HG03565 (cell line): ENCODE measurements at regions not wholly inside any gene's neighbourhood (a gene's known extent, or its start where the extent isn't known, plus 50 kb on each side); places are given as distances from the start of the nearest gene placed in this dataset.
"Not testable (repeated sequence)": the region's sequence is repeated elsewhere in the genome, so short reads cannot be mapped to it uniquely, and the experiment has no call there.

Experiments
- ATAC-seq: cut with Tn5 transposase; IDR thresholded peaks from one replicate; pipeline ENCODE4 v1.9.1; 2021; ENCODE audit warnings: mild to moderate bottlenecking, moderate library complexity; ENCODE audit not compliant: unreplicated experiment

DNA sequence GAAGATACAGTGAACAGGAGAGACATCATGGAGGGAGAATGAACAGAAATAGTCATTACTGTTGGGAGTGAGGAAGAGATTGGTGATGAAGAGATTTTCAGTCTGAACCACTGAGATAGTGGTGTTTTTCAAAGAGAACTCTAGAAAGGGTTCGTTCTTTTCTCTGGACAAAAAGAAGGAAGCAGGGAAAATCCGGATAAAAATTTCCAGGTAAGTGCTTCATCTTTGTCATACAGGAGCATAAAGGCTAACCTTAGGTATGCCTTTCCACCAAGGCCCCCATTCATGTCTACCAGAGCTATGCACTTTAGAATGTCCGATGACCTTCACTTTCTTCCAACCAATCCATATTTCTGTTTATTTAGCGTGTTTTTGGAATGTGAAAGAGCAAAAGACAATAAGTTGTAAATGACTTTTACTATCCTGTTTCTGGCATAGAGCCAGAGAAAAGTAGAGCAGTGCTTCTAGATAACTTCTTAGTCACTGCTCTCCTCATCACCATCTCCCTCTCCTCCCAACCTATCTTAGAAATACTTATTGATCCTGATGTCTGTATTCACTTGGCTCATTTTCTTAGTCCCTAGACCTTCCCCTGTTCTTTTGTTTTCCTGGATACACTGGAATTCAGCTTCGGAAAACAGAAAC is 116.5 kb downstream of the TTC6 start:
- no peak for ATAC-seq

DNA sequence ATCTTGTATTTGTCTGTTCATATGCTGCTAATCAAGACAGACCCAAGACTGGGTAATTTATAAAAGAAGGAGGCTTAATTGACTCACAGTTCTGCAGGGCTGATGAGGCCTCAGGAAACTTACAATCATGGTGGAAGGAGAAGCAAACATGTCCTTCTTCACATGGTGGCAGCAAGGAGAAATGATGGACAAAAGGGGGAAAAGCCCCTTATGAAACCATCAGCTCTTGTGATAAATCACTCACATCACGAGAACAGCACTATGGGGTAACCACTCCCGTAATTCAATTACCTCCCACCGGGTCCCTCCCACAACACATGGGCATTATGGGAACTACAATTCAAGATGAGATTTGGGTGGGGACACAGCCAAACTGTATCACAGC is 117.0 kb downstream of the TTC6 start:
- ATAC-seq = not testable (repeated sequence)

DNA sequence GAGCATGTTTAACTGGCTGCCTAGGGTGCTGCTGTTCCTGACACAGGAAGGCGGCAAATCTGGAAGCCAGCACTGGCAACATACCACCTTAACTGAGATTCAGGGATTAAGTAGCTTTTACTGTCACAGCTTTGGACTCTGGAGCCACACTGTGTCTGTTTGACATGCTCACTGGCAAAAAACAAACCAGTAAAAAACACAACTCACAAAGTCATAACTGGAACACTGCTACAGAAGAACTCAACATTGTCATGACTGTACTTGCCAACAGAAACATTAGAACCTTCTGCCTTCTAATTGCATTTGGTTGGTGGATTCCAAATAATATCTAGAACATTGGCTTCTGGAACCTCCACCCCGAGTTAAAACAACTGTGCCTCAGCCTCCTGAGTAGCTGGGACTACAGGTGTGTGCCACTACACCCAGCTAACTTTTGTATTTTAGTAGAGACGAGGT is 117.6 kb downstream of the TTC6 start:
- no peak for ATAC-seq

DNA sequence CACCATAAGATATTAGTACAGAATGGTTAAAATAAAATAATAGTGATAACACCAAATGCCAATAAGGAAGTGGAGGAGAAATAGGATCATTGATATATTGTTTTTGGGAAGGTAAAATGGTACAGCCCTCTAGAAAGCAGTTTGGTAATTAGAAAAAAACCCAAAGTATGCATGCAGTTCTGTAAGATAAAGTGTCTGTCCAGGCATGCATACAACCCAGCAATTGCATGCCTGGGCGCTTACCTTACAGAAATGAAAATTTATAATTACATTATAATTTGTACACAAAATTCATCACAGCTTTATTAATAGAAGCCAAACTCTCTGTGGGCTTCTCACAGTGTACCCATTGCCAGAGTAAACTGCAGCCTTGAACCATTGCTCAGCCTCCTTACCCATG is 124.7 kb downstream of the TTC6 start:
- ATAC-seq = no peak

DNA sequence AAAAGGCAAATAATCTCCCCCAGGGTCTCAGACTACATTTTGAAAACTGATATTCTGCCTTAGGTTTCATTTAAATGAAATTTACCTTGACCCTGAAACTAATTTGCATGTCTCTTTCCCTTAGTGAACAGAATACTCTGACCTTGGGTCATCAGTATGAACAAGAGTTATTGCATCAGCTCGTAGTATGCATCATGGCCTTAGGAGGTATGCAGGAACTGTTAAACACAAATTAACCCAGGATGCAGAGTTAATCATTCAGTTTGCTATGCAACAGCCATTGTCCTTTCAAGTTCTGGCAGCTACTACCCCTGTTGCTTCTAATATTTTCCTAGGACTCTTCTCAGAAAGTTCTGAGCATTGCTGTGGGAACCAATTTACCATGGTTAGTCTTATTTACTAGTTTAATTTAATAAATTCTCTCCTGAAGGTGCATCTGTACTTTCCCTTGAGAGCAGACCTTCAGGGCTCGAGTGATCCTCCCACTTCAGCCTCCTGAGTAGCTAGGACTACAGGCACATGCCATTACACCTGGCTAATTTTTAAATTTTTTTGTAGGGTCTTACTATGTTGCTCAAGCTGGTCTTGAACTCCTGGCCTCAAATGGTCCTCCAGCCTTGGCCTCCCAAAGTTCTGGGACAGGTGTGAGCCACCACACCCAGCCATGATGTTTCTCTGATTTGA is 126.7 kb downstream of the TTC6 start:
- no peak for ATAC-seq

DNA sequence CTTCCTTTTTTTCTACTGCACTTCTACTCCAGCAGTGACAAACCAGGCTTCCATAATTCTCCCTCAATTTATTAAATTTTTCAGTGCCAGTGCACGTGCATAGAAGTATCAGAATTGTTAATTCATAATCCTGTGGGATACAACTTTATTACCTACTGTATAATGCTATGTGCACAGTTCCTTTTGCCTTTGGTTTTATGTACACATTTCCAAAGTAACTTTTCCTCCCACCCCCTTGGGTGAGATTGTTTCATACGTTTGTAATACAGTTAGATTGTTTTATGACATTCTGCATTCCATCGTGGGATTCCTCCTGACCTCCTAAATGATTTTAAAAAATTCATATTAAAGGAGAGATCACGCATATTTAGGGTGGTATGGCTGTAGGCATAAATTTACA is 128.1 kb downstream of the TTC6 start:
- no peak for ATAC-seq

DNA sequence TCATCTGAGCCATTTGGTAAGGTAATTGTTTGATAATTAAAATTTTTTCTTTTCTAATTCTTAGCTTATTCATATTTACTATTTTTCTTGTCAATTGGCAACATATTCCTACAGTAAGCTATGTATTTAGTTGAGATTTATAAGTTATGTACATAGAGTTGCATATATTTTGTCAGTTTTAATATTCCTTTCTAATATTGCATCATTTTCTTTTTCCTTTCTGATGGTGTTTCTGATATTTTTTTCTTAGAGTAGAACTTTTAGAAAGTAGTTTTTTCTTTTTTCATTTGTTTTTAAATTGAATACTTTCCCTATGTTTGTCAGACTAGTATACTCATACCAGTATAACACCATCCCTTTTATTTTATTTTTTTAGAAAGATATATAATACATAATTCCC is 131.3 kb downstream of the TTC6 start:
- no peak for ATAC-seq

DNA sequence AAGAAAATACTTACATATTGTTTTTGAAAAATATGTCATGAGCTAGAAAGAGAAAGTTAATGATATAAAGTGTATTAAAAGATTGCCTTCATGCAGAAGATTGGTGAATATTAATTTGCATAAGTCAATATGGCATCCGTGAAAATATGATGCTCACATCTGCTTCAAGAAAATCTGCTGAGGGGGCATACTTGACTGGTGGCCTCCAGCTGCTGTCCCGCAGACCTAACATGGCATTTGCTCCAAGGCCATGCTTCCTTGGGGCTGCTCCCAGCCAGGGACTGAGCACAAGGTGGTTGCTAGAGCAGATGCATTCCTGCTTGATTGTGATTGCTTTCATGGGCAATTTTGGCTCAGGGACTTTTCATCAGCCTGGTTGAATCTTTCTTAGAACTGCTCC is 133.8 kb downstream of the TTC6 start:
- no peak for ATAC-seq

DNA sequence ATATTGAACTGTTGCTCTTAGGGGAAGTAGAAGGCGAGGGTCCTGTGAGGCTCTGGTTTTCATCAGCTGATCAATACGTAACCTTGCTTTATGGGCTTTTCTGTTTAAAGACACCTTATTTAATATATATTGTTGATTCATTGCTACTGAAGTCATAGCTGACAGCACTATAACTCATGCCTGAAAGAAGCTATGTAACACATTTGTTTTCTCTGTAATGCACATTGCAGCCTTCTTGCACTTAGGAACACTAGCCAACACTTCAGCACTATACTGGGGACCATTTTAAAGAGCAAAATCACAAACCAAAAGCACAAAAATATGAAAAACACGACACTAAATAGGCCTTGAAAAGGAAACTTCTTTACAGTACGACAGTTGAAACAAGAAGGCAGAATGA is 135.7 kb downstream of the TTC6 start:
- ATAC-seq = no peak

DNA sequence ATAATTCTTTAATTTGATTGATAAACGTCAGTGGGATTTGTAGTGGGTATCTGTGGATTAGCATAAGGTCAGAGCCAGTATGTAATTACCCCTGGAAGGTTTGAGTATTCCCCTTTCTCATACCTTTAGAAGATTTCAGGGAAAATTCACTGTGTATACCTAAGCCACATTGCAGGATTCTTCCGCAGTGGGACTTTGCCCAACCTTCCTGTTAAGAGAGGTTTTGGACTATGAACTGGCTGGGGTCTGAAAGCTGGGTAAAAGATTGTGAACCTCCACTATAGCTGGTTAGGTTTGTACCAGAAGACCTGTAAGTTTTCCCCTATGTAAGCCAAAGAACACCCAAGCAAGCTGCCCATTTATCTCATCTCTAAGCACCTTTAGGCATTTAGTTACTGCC is 150.2 kb downstream of the TTC6 start:
- ATAC-seq = no peak

DNA sequence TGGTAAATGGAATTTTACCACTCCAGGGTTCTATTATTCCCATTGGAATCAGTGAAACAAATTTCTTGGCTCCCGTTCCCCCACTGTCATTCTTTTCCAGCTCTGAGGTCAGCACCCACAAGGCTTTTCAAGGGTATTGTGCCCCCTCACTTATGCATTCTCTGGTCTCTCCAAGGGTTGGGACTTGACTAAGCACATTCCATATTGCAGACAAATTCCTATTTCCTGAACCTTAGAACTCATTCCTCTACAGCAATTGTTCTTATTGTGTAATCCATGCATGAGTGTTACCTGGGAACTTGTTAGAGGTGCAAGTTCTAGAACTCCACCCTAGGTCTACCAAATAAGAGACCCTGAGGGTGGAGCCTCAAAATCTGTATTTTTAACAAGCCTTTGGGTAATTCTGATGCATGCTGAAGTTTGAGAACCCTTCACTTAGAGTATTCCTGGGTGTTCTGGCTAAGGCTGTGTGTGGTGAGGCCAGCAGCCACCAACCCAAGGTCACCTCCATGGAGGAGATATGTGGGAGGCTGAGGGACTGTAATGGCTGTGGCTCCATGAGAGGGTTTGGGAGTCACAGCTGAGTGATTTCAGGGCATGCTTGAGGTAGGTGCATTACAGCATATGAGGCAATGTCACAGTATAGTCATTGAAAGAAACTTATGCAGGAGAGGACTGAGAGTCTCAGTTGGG is 150.9 kb downstream of the TTC6 start:
- ATAC-seq = no peak

DNA sequence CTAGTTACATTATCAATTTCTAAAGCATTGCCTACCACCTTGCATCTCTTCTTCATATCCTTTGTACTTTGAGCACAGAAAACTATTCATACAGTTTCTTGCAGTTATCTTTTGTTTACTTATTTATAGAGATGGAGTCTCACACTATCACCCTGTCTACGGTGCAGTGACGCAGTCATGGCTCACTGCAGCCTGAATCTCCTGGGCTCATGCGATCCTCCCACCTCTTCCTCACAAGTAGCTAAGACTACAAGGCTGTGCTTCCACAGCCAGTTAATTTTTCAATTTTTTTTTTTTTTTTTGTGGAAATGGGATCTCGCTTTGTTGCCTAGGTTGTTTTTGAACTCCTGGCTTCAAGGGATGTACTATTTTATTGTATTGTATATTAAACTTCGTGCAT is 158.0 kb downstream of the TTC6 start:
- ATAC-seq = no peak

DNA sequence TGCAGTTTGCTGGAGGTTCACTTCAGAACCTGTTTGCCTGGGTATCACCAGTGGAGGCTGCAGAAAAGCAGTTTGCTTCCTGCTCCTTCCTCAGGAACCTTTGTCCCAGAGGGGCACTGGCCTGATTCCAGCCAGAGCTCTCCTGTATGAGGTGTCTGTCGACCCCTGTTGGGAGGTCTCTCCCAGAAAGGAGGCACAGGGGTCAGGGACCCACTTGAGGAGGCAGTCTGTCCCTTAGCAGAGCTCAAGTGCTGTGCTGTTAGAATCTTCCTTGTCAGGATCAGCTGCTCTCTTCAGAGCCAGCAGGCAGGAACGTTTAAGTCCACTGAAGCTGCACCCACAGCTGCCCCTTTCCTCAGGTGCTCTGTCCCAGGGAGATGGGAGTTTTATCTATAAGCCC is 164.8 kb downstream of the TTC6 start:
- ATAC-seq = not testable (repeated sequence)

DNA sequence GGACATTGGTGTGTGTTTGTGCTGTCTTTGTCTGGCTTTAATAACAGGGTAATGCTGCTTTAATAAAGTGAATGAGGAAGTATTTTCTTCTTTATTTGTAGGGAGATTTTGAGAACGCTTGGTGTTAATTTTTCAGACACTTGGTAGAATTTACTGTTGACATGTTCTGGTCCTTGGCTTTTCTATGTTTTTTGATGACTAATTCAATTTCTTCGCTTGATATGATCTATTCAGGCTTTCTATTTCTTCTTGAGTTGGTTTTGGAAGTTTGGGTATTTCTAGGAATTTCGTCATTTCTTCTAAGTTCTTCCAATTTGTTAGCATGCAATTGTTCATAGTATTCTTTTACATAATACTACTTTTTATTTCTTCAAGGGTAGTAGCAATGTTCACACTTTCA is 167.8 kb downstream of the TTC6 start:
- no peak for ATAC-seq

DNA sequence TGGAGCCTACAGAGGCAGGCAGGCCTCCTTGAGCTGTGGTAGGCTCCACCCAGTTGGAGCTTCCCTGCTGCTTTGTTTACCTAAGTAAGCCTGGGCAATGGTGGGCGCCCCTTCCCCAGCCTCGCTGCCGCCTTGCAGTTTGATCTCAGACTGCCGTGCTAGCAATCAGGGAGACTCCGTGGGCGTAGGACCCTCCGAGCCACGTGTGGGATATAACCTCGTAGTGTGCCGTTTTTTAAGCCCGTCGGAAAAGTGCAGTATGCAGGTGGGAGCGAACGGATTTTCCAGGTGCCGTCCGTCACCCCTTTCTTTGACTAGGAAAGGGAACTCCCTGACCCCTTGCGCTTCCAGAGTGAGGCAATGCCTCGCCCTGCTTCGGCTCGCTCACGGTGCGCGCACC is 176.9 kb downstream of the TTC6 start:
- not testable (repeated sequence) for ATAC-seq

DNA sequence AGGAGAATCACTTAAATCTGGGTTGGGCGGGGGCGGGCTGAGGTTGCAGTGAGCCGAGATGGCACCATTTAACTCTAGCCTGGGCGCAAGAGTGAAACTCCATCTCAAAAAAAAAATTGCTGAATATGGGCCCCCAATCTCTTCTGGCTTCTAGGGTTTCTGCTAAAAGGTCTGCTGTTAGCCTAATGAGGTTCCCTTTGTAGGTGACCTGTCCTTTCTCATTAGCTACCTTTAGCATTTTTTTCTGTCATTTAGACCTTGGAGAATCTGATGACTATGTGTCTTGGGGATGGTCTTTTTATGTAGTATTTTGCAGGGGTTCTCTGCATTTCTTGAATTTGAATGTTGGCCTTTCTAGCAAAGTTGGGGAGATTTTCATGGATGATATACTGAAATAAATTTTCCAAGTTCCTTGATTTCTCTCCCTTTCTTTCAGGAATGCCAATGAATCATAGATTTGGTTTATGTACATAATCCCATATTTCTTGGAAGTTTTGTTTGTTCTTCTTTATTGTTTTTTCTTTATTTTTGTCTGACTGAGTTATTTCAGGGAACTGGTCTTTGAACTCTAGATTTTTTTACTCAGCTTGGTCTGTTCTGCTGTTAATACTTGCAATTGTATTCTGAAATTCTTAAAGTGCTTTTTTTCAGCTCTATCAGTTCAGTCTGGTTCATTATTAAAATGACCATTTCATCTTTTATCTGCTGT is 181.5 kb downstream of the TTC6 start:
- no peak for ATAC-seq

DNA sequence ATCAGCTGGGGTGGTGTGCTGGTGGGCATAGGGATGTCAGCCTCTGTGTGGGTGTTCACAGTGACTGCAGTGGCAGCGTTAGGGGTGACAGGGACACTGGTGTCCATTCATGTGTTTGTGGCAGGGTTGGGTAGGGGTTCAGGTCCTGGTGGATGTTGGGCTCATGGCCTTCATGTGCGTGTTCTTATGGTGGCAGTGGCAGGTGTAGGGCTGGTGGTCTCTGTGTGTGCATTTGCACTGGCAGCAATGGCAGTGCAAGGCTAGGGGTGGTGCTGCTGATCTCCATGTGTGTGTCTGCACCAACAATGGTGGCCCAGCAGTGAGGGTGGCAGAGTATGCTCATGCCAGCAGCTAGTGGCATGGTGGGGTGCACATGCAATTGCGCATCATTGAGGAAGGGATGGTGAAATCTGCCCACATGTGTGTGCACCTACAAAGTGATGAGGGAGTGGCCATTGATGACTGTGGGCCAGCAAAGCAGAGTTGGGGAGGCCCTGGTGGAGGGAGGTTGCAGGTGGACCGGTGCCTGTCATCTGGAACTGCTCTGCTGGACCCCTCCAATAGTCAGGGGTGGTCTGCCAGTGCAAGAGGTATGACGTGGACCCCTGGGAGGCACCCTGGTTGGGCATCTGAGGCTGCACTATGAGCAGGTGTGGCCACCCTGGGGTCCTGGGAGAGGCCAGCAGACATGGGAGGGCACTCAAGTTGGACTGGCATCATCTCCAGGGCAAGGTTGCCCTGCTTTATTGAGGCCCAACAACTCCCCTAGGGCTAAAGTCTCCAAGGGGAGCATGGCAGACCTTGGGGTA is 182.9 kb downstream of the TTC6 start:
- no peak for ATAC-seq

DNA sequence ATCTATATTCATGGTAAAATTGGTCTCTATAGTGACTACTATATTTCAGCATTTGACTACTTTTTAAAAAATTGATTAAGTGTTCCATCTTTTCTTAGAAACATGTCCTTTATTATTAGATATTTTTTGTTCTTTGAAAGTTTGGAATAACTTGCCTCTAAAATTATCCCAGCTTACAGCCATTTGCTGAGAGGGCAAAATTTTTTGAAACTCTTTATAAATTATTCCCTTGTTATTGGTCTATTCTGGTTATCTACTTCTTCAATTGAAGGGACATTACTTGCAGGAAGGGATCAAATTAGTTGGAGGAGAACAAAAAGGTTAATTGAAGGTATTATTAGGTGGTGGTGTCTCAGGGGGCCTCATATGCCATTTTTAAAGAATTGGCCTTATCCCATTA is 184.1 kb downstream of the TTC6 start:
- no peak for ATAC-seq

DNA sequence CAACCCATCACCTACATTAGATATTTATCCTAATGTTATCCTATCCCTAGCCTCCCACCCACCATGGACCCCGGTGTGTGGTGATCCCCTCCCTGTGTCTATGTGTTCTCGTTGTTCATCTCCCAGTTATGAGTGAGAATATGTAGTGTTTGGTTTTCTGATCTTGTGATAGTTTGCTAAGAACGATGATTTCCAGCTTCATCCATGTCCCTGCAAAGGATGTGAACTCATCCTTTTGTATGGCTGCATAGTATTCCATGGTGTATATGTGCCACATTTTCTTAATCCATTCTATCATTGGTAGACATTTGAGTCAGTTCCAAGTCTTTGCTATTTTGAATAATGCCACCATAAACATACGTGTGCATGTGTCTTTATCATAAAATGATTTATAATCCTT is 185.3 kb downstream of the TTC6 start:
- ATAC-seq = not testable (repeated sequence)

DNA sequence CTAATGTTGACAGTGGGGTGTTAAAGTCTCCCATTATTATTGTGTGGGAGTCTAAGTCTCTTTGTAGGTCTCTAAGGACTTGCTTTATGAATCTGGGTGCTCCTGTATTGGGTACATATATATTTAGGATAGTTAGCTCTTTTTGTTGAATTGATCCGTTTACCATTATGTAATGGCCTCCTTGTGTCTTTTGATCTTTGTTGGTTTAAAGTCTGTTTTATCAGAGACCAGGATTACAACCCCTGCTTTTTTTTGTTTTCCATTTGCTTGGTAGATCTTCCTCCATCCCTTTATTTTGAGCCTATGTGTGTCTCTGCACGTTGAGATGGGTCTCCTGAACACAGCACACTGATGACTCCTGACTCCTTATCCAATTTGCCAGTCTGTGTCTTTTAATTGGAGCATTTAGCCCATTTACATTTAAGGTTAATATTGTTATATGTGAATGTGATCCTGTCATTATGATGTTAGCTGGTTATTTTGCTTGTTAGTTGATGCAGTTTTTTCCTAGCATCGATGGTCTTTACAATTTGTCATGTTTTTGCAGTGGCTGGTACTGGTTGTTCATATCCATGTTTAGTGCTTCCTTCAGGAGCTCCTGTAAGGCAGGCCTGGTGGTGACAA is 188.9 kb downstream of the TTC6 start:
- not testable (repeated sequence) for ATAC-seq
